Caco-2 (cell line): ENCODE measurements at regions not wholly inside any gene's neighbourhood (a gene's known extent, or its start where the extent isn't known, plus 50 kb on each side); places are given as distances from the start of the nearest gene placed in this dataset.

Experiments used
- BruUV-seq: library from RNA; stranded (reverse); fragments of 400-500 nt; replicated peaks from 2 replicates; lab custom pipeline; 2021; lab: Mats Ljungman, UMichigan
- CTCF ChIA-PET: fragments of 300-600 bp; sonication (Branson Sonifier 250); formaldehyde crosslinking; loops from one replicate; lab custom pipeline; 2022; ENCODE audit warnings: antibody characterized with exemption; lab: Charles Lee
- POLR2A ChIA-PET: fragments of 300-600 bp; sonication (Branson Sonifier 250); formaldehyde crosslinking; loops from one replicate; lab custom pipeline; 2022; ENCODE audit warnings: antibody characterized with exemption; lab: Charles Lee
- DNase-seq, 2 experiments: peaks; one replicate each; pipeline versions ENCODE4 v3.0.0 to v3.0.0-alpha.2; 2020 to 2022
- H3K27me3 ChIP-seq: replicated peaks from 2 replicates; pipeline ENCODE4 v1.6.0; 2011; ENCODE audit warnings: low read length; ENCODE audit not compliant: control insufficient read depth, insufficient read depth
- H3K36me3 ChIP-seq: 2 replicates; pipeline ENCODE4 v1.5.1; 2011; ENCODE audit warnings: low read length; ENCODE audit not compliant: control insufficient read depth, insufficient read depth
- H3K4me1 ChIP-seq: fragments of 250-450 bp; sonication (Bioruptor Pico); 2 replicates; pipeline ENCODE4 v1.5.1; 2020; ENCODE audit warnings: mild to moderate bottlenecking
- H3K4me3 ChIP-seq: 2 replicates; pipeline ENCODE4 v1.5.1; 2011; ENCODE audit warnings: low read depth, mild to moderate bottlenecking, control low read depth, low read length
- H3K9me3 ChIP-seq: fragments of 250-450 bp; sonication (Bioruptor Pico); 2 replicates; pipeline ENCODE4 v1.5.1; 2020; ENCODE audit warnings: mild to moderate bottlenecking, moderate library complexity
- H3K27ac Mint-ChIP-seq: one replicate; pipeline ENCODE4 v1.8.0; 2022; ENCODE audit warnings: mixed read lengths; ENCODE audit not compliant: unreplicated experiment
- H3K27me3 Mint-ChIP-seq: one replicate; pipeline ENCODE4 v1.8.0; 2022; ENCODE audit warnings: mixed read lengths; ENCODE audit not compliant: insufficient read depth, unreplicated experiment
- H3K36me3 Mint-ChIP-seq: one replicate; pipeline ENCODE4 v1.8.0; 2022; ENCODE audit warnings: mild to moderate bottlenecking, mixed read lengths; ENCODE audit not compliant: insufficient read depth, unreplicated experiment
- H3K4me1 Mint-ChIP-seq: one replicate; pipeline ENCODE4 v1.8.0; 2022; ENCODE audit warnings: low read depth, mixed read lengths; ENCODE audit not compliant: unreplicated experiment
- H3K4me3 Mint-ChIP-seq: one replicate; pipeline ENCODE4 v1.8.0; 2022; ENCODE audit warnings: mild to moderate bottlenecking, moderate library complexity, mixed read lengths; ENCODE audit not compliant: unreplicated experiment
- H3K9me3 Mint-ChIP-seq: one replicate; pipeline ENCODE4 v1.8.0; 2022; ENCODE audit warnings: mixed read lengths; ENCODE audit not compliant: unreplicated experiment
- intact Hi-C: fragments of 100-400 bp; cut with micrococcal nuclease; formaldehyde crosslinking; loops from one replicate; pipeline ENCODE4 v1.10.0; 2022; ENCODE audit not compliant: unreplicated experiment
- TF ChIP-seq, protein P1 (sequence below), 2 experiments: fragments of 200-600 bp in 1 of 2; IDR thresholded peaks; 1 replicate in 1 of 2; 2 replicates in 1 of 2; pipeline versions ENCODE4 v1.5.1 to v1.8.0; 2011 to 2022; ENCODE audit warnings: antibody characterized with exemption in 1 of 2, control low read depth in 1 of 2, inconsistent platforms in 1 of 2, low read depth in 1 of 2, low read length in 1 of 2, mild to moderate bottlenecking in 1 of 2, moderate library complexity in 1 of 2; ENCODE audit not compliant: insufficient read depth in 1 of 2, severe bottlenecking in 1 of 2, unreplicated experiment in 1 of 2

DNA sequence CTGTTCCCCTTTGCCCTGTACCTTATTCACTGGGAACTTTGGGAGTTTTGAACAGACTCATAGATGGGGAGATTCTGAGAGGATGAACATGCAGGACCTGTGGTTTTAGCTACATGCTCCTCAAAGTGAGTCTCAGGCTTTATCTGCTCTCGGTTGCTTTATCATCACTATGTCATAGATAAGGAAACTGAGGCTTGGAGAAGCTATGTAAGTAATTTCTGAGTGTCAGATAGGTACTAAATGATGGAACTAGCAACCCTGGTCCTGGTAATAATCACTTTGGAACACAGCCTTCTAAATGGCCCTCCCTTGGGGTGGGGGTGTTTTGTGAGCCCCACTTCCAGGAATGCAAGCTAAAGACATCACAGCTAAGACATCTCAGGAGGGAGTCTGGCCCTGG, 186.2 kb upstream of the MEX3C start:
- Mint-ChIP-seq H3K4me3 (no peak overlapping the region), H3K27me3 (no peaks in the 10 kb centered on the region), H3K4me1 (no peaks in the 10 kb centered on the region), H3K27ac (no peak overlapping the region), H3K36me3 (no peaks in the 10 kb centered on the region), H3K9me3 (no peaks in the 10 kb centered on the region)
- Histone ChIP-seq H3K9me3 (no peaks in the 10 kb centered on the region), H3K36me3 (no peaks in the 10 kb centered on the region), H3K4me1 (no peaks in the 10 kb centered on the region), H3K27me3 (no peaks in the 10 kb centered on the region), H3K4me3 (no peak overlapping the region)
- no TSS peak for BruUV-seq
- no peak for DNase-seq
- ChIA-PET CTCF (no interaction called here), POLR2A (no interaction called here)
- TF ChIP-seq, protein P1, sequence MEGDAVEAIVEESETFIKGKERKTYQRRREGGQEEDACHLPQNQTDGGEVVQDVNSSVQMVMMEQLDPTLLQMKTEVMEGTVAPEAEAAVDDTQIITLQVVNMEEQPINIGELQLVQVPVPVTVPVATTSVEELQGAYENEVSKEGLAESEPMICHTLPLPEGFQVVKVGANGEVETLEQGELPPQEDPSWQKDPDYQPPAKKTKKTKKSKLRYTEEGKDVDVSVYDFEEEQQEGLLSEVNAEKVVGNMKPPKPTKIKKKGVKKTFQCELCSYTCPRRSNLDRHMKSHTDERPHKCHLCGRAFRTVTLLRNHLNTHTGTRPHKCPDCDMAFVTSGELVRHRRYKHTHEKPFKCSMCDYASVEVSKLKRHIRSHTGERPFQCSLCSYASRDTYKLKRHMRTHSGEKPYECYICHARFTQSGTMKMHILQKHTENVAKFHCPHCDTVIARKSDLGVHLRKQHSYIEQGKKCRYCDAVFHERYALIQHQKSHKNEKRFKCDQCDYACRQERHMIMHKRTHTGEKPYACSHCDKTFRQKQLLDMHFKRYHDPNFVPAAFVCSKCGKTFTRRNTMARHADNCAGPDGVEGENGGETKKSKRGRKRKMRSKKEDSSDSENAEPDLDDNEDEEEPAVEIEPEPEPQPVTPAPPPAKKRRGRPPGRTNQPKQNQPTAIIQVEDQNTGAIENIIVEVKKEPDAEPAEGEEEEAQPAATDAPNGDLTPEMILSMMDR (IDR thresholded peaks at IDR 0.05; ENCODE audit: insufficient read depth in 1 of 2, low read depth in 1 of 2, low read length in 1 of 2, severe bottlenecking in 1 of 2, unreplicated experiment in 1 of 2) = no peak
- intact Hi-C loops = loop anchor here (10.0 kb wide), 1 partner anchor 149 kb away; no protein-coding TSS in a partner anchor

DNA sequence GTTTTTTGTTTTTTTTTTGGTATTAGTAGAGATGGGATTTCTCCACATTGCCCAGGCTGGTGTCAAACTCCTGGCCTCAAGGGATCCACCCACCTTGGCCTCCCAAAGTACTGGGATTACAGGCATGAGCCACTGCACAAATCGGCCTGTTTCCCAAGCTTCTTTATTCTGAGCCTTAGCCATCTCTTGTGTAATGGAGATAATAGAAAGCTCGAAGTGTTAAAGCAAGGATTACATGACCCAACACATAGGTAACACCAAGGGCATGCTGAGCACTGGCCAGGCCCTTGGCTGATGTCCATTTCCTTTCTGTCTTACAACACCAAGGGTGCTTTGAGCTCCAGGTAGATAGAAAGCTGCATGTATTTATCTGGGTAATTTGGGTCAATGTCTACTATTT, 187.8 kb upstream of the MEX3C start:
- Mint-ChIP-seq H3K36me3 (no peaks in the 10 kb centered on the region), H3K27ac (no peak overlapping the region), H3K27me3 (no peaks in the 10 kb centered on the region), H3K9me3 (no peaks in the 10 kb centered on the region), H3K4me1 (no peaks in the 10 kb centered on the region), H3K4me3 (no peak overlapping the region)
- TF ChIP-seq, protein P1 (IDR thresholded peaks at IDR 0.05; ENCODE audit: insufficient read depth in 1 of 2, low read depth in 1 of 2, low read length in 1 of 2, severe bottlenecking in 1 of 2, unreplicated experiment in 1 of 2) = no peak
- no TSS peak for BruUV-seq
- H3K4me1 ChIP-seq = no peaks in the 10 kb centered on the region
- no peak for DNase-seq
- no peaks in the 10 kb centered on the region for H3K36me3 ChIP-seq
- no peak overlapping the region for H3K4me3 ChIP-seq
- ChIA-PET CTCF (interaction anchor here (1.0 kb wide), 1 partner anchor 188 kb away, joined by 3 read pairs; the partner anchor contains the start of gene MEX3C), POLR2A (no interaction called here)
- H3K9me3 ChIP-seq = no peaks in the 10 kb centered on the region
- intact Hi-C loops = loop anchor here (10.0 kb wide), 1 partner anchor 150 kb away; no protein-coding TSS in a partner anchor
- no peaks in the 10 kb centered on the region for H3K27me3 ChIP-seq

DNA sequence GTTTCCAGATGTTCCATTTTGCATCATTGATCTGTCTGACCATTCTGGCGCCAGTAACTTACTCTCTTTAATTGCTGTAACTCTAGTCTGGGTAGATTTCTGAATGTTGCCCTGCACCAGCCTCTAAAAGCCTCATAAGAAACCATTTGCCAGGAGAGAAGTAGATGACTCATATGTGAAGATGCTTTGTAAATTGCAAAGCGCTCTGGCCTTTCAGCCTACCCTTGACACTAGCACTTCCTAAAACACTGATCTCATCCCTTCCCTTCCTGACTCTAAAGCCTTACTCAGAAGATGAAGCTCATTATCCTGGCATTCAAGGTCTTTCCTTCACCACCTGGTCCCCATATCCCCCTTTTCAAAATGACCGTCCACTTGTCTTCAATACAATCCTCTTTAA, 193.2 kb upstream of the MEX3C start:
- POLR2A ChIA-PET = no interaction called here
- H3K4me1 Mint-ChIP-seq = peaks cover 7% of the 10 kb centered on the region
- H3K36me3 Mint-ChIP-seq = no peaks in the 10 kb centered on the region
- BruUV-seq = no TSS peak
- H3K4me1 ChIP-seq = no peaks in the 10 kb centered on the region
- H3K9me3 Mint-ChIP-seq = no peaks in the 10 kb centered on the region
- H3K9me3 ChIP-seq = no peaks in the 10 kb centered on the region
- TF ChIP-seq, protein P1 (IDR thresholded peaks at IDR 0.05; ENCODE audit: insufficient read depth in 1 of 2, low read depth in 1 of 2, low read length in 1 of 2, severe bottlenecking in 1 of 2, unreplicated experiment in 1 of 2) = no peak
- H3K27ac Mint-ChIP-seq = no peak overlapping the region
- H3K4me3 ChIP-seq = no peak overlapping the region
- H3K27me3 ChIP-seq = no peaks in the 10 kb centered on the region
- CTCF ChIA-PET = no interaction called here
- H3K36me3 ChIP-seq = no peaks in the 10 kb centered on the region
- no peak for DNase-seq
- H3K4me3 Mint-ChIP-seq = no peak overlapping the region
- intact Hi-C loops = loop anchor here (5.0 kb wide), 1 partner anchor 113 kb away; no protein-coding TSS in a partner anchor
- no peaks in the 10 kb centered on the region for H3K27me3 Mint-ChIP-seq
